NCI-H2107 treated with DMSO at 0.1 percent for 48 hours (cell line): ENCODE measurements at regions not wholly inside any gene's neighbourhood (a gene's known extent, or its start where the extent isn't known, plus 50 kb on each side); places are given as distances from the start of the nearest gene placed in this dataset.

ENCODE experiments used
- DNase-seq: peaks from one replicate; lab custom pipeline; 2025; ENCODE audit not compliant: unreplicated experiment; lab: John Stamatoyannopoulos, UW

DNA sequence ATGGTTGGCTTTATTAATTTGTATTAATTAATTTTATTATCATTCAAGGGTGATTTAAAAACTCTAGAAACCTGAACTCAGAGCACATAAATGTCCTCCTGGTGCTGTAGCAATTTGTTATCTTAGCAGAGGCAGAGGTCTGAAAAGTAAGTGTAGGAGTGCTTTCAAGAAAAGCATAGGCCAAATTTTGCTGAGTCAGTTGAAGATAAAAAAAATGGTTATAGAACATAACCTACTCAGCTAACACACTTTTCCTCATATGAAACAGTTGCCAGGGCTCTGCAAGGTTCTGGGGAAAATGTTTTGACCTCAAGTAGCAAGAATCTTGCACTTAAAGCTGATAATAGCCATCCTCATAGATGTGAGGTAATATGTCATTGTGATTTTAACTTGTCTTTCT is 53.5 kb upstream of the CHODL start:
- no peak for DNase-seq

DNA sequence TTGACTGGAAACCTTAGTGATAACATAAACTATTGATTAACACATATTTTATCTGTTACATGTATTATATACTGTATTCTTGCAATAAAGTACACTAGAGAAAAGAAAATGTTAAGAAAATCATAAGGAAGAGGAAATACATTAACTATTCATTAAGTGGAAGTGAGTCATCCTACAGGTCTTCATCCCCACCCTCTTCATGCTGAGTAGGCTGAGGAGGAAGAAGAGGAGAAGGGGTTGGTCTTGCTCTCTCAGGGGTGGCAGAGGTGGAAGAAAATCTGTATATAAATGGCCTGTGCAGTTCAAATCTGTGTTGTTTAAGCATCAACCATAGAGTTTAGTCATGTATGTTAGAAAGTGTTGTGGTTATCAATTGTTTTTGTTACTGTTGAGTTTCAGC is 66.1 kb upstream of the CHODL start:
- DNase-seq: no peak

DNA sequence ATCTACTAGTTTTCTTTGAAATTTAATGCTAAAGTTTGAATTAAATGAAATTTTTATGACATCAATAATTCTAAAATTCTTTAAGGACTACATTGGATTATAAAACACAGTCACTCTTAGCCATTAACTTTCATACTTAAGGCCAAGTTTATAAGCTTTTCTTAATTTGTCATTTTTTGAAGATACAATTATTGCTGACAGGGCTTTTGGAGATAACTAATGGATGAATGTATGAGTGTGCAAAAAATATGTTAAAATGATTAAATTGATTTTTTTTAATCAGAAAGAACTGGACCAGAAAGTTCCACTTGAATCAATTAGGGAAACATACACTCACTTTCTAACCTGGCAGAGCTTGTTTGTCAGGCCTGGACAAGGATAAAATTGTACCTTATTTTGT is 70.3 kb upstream of the CHODL start:
- DNase-seq: no peak

DNA sequence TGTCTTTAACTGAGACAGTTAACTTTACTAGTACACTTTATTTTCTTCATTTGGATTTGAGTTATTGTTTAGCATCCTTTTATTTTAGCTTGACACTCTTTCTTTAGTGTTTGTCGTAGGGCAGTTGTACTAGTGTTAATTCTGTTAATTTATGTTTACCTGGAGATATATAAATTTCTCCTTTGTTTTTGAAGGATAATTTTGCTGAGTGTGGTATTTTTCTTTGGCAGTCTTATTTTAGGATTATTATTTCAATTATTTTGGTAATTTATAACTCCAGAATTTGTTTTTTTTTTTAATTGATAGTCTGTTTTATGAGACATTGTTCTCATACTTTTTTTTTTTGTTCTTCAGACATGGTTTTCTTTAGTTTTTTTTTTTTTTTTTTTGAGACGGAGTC is 73.8 kb upstream of the CHODL start:
- no peak for DNase-seq

DNA sequence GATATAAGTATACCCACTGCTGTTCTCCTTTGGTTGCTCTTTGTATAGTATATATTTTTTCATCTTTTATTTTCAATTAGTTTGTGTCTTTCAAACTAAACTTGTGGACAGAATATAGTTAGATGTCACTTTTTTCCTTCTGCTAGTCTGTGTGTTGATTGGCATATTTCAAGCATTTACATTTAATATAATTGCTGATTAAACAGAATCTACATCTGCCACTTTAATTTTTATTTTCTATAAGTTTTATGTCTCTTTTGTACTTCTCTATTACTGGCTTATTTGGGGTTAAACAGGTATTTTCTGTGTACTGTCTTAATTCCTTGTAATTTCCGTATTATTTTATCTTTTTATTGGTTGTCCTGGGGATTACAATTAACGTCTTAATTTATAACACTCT is 74.4 kb upstream of the CHODL start:
- no peak for DNase-seq

DNA sequence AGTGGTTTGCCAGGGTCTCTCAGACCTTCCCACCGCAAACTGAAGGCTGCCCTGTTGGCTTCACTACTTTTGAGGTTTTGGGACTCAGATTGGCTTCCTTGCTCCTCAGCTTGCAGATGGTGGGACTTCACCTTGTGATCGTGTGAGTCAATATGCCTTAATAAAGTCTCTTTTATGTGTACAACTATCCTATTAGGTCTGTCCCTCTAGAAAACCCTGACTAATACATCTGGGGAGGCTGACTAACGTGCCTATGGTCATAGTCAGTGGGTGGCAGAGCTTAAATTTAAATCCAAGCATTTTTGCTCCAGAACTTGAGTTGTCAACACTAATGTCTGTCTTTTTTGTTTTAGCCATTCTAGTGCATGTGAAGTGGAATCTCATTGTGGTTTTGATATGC is 76.5 kb upstream of the CHODL start:
- no peak for DNase-seq

DNA sequence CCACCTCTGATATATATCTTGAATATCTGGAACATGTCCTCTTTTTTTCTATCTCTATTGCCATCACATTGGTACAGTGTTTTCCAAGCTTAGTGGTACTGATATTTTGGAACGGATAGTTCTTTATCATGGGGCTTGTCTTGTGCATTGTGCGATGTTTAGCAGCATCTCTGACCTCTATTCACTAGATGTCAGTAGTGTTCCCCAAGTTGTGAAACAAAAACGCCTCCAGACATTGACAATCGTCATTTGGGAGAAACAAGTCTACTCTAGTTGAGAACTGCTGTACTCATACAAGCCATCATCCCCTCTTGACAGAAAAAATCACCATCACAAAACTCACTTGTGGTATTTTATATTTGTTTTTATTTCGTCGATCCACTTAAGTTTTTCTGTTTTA is 79.7 kb upstream of the CHODL start:
- DNase-seq: no peak

DNA sequence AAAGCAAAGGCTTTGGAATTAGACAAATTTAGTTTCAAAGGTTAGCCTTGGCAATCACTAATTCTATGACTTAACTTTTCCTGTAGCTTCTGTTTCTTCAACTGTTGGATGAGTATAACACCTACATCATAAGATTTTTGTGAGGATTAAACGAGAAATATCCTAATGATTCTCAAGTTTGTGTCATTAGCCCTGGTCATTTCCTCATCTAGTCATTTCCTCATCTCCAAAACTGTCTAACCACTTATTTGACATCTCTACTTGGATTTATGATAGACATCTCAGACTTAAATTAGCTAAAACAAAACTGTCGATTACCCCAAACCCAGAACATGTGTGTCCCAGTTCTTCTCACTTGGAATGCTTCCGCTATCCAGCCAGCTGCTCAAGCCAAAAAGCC is 80.2 kb upstream of the CHODL start:
- DNase-seq: no peak

DNA sequence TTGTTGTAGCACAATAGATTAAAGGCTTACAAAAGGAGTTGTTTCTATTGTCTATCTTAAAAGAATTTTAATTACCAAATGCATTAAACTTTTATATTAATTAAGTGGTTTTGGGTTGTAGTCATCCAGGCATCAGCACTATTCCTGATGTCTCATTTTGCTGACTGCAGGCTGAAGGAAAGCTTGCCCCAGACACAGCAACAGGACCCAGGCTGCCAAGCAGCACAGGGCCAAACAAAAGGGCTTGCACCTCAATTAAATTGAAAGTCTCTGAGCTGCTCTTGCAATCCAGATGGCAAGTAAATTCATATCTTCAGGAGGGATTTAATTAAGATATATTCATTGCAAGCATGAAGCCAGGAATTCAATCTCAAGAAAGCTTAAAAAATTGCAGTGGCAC is 80.7 kb upstream of the CHODL start:
- DNase-seq: no peak

DNA sequence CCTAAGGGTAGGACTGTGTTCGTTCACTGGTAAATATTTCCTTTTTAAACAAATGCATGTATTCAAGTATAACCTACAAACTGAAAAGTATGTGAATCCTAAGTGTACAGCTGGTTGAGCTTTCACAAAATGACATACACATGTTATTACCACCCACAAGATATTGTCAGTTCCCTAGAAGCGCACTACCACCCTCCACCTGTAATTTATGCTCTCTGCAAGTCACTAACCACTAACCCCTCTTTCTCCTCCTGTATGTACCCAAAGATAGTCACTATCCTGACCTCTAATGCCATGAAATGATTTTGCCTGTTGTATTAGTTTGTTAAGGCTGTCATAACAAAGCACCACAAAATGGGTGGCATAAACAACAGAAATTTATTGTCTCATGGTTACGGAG is 82.8 kb upstream of the CHODL start:
- no peak for DNase-seq

DNA sequence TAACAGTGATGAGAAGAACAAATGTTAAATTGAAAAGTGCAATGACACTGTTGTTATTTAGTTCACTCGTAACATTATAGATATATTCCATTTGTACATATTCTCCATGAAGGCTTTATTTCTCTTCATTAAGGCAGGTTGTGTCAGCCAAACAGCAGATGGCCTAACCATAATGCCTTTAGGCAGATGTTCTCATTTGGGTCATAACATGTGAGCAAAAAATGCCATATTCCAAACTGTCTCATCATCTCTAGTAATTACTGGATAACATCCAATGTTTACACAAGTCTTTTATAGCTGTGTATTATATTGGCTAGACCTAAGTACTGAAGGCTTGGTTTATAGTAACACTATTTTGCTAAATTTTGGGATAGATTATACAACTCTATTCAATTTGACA is 87.2 kb upstream of the CHODL start:
- no peak for DNase-seq

DNA sequence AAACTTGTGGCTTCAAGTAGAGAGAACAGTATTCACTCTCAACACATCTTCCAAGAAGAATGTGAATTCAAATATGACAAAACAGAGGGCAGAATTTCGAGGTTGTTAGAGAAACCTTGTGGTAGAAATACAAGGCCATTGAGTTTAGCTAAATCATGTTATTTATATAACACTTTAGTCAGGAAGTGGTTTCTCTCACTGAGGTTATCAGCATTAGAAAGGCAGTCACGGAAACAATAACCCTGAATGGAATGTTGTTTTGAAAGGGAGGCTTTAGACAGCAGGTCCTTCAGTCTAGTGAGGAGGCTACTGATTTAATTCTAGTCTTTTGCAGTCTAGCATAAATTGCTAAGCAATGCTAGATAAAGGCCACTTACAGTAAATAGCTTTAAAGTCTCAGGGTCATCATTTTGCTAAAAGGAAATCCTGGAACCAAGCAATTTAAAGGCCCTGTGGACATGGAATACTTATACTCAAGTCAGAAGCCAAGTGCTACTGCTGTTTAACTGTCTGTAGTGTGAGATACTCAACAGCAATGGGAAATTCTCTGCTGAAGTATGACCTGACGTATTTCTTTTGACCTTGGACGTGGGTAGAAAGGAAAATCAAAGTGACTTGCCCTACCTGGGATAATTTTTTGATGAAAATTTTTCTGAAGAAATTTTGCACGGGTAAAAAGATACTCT is 89.0 kb upstream of the CHODL start:
- peak; percentile 44 for DNase-seq

DNA sequence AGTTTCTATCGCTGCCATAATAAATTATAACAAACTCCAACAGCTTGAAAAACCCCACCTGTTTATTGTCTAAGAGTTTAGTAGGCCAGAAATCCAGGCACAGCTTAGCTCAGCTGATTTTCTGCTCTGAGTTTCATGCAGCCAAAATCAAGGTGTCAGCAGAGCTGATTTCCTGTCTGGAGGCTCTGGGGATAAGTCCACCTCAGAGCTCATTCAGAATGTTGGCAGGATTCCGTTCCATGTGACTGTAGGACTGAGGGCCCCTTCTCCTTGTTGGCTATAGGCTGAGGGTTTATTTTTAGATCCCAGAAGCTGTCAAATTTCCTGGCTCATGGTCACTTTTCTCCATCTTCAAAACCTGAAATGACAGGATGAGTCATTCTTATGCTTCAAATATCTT is 91.6 kb upstream of the CHODL start:
- DNase-seq: no peak

DNA sequence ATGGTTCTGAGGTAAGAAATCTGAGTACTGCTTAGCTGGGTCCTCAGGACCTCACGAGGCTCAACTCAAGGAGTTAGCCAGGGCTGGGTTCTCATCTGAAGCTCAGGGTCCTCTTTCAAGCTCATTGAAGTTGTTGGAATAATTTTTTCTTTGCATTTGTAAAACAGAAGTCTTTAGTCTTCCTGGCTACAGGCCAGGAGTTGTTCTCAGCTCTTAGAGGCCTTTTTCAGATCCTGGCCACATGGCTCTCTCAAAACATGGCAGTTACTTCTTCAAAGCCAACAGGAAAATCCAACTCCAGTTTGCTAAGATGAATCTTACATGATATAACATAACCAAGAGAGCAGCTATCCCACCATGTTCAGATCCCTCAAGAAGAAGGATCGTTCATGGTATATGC is 92.3 kb upstream of the CHODL start:
- no peak for DNase-seq

DNA sequence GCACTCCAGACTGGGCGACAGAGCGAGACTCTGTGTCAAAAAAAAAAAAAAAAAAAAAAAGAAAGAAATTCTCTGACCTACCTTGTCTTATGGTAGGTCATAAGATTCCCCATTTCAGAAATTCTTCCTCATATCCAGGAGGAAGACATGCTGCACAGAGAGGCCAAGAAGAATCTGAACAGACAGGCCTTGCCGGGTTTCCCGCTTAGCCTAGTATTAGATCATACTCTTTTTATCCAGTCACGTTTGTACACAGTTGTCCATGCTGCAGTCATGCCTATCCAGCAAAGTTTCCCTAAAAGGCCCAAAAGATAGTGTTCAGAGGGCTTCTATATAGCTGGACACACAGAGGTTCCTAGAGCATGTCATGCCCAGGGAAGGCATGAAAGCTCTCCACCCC is 93.6 kb upstream of the CHODL start:
- no peak for DNase-seq

DNA sequence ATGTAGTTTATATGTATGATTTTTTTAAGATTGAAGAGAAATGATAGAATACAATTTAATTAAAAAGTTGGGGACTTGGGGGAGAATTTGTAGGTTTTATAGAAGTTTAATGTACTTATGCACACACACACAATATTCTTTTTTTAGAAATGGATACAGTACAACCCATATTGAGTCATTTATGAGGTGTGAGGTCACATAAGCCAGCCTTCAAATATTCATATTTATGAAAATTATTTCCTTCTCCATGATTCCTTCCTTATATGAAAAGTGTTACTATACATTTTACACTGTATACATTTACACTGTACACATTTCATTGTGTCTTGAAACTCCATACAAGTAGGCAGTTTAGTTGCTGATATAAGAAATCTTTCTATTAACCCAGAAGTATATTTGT is 96.2 kb upstream of the CHODL start:
- no peak for DNase-seq

DNA sequence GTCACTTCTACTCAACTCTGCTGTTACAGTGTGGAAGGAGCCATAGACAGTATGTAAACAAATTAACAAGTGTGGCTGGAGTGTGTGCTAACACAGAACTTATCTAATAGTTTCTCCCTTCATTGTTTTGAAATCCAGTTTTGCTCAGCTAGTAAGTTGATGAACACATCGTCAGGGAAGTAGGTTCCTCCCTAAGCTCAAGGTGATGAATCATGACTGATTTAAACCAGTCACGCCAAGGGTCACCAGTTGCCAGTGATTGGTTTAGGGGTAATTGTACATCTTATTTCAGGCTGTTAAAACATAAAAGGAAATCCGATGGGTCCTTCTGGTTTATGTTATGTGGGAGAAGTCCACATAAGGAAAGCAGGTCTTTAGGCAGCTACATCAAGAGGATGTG is 97.0 kb upstream of the CHODL start:
- DNase-seq: no peak

DNA sequence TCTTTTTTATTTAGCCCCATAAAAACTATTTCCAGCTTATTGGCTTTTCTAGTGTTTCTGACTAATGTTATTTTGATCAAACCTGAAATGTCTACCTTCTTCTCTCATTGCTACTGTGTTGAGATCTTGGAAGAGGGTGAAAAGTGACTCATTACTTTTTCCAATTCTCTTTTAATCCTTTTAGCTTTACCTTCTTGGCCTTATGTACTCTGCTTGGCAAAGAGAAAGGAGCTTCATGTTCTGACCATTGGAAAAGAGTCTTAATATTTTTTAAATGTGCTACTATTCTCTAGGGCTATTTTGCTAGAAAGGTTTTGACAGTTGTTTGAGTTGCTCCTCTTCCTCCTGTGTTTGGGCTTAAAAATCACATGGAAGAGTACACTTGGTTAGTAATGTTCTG is 97.8 kb upstream of the CHODL start:
- DNase-seq: no peak

DNA sequence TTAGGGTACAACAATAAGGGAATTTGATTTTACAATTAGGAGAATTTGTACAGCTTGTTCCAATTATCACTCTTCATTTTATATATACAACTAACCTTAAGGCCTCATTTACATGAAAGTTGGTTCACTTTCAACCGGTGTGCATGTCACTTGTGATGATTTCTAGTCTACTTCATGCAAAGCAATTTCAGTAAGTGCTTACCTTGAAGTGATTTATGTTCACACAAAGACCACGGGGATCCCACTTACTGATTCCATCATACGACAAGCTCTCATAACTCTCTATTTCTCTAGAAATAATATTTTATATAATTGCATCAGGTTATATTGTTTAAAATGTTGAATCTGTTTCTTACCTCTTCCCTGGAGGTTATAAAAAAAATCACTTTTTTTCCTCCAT is 100.3 kb upstream of the CHODL start:
- no peak for DNase-seq

DNA sequence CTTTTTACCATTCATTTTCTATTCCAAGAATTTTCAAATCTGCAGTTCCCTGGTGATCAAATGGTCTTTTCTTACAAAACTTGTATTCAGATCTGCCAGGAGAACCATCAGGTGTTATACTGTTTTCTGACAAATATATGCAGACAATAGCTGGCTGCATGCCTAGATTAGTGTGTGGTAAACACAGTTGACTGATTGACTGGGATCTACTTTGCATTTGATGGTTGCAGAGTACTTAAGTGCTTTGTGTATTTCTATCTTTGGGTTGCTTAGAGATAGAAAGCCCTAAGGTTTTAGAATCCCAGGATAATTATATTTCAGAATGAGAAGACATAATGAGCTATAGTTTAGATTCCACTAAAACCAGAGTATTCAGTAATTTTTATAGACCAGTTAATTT is 102.0 kb upstream of the CHODL start:
- DNase-seq: peak; percentile 66

DNA sequence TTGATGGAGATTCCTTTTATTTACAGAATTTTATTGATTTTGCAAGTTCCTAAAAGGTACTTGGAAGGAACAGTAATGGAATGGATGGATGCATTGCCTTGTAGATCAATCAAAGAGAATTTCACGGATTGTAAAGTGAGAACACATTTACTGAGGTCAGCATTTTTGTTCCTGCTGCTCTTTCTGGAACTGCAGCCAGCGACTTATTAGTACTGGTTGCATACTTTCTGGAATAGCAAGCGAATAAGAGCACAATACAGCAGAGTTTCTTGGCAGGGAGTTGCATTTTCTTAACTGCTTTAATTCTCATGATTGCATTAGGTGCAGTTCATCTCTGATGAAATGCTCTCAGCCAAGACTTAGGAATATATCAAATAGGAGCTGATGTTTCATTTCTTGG is 106.1 kb upstream of the CHODL start:
- DNase-seq: no peak

DNA sequence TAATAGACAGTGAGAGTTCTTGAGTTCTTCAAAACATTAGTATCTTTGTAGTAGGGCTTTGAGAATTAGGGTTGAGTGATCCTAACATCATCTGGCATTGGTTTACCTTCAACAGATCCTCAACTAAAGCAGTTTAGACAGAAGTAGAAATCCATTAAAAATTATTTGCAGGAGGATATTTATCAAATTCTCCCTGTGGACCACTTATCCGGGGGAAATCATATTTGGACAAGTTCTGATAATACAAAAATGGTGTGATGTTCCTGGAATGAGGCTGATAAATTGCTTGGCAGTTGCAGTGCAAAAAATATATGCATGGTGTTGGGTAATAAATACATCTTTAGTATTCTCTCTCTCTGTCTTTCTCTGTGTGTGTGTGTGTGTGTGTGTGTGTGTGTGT is 115.1 kb upstream of the CHODL start:
- no peak for DNase-seq

DNA sequence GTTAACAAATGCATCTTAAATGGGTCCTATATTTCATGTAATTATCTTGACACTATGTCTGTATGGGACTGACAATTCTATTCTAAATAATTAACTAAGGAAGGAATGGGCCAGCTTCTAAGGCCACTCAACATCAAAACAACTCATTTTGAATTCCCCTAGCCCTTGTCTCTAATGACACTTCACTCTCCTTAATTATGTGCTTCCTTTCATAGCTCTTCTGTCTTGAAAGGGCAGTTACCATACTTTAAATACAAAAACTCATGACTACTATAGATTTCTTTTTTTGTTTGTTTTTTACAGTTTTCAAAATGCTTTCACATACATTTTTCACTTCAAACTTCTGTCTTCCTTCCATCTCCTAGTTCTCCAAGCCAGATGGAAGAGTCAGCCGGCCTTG is 126.1 kb upstream of the CHODL start:
- no peak for DNase-seq

DNA sequence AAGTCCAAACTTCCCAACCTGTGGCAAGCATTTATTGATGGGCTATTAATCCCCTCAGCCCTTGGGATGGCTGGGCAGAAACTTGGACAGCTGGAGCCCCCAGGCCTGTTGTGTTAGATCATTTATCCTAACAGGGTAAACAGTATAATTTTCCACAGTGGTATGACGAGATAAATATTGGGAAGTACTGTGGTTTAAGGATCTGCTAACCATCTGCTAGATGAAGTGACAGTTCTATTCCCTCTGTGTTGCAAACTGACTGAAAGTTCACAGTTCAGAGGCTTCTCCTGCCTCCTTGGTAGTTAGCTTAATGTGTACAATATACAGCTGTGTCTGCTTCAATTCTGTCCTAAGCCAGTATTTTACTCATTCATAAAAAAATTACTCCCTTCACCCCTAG is 127.5 kb upstream of the CHODL start:
- DNase-seq: no peak
